GM19239 (cell line): ENCODE measurements at regions not wholly inside any gene's neighbourhood (a gene's known extent, or its start where the extent isn't known, plus 50 kb on each side); places are given as distances from the start of the nearest gene placed in this dataset.
"Not testable (repeated sequence)": the region's sequence is repeated elsewhere in the genome, so short reads cannot be mapped to it uniquely, and the experiment has no call there.

Experiments used
- DNase-seq: peaks from one replicate; pipeline ENCODE4 v3.0.0; 2011; ENCODE audit warnings: low spot score; ENCODE audit not compliant: insufficient read length
- FAIRE-seq: peaks from 2 replicates; lab custom pipeline; 2011; peaks lifted over from hg19 to GRCh38; lab: Jason Lieb, UNC

DNA sequence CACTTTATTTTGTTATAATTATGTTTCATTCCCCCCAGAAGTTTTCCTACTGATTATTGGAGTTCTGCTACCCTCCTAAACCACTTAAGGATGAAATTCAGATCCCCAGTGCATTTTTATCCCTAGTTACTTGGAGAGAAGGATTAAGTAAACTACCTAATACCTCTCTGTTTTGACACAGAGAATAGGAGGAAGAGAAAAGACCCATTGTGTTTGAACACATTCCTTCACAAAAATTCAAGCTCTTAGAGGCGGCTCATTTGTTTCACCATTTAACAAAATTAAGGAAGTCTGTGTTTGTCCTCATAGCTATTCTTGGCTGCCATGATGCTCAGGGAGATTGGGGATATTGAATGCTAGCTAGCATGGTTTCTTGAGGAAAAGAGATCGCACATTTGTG is 492.6 kb downstream of the EBF1 start:
- FAIRE-seq (no peak), DNase-seq (no peak)

DNA sequence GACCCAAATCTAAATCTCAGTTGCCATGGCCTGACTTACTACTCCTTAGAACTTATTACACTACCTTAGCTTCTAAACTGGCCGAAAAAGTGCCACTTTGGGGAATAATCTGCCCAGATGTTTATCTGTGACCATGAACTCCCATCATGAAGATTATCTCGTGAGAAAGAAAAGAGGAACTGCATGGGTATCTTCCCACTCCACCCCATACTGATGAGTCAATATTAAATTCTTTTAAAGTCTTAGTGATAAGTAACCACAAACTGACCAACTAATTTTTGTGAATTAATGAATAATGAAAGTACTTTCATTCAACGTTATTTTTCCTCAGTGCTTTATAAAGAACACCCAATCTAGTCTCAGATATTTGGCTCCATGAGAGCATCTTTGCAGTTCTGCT is 493.5 kb downstream of the EBF1 start:
- FAIRE-seq (no peak), DNase-seq (no peak)

DNA sequence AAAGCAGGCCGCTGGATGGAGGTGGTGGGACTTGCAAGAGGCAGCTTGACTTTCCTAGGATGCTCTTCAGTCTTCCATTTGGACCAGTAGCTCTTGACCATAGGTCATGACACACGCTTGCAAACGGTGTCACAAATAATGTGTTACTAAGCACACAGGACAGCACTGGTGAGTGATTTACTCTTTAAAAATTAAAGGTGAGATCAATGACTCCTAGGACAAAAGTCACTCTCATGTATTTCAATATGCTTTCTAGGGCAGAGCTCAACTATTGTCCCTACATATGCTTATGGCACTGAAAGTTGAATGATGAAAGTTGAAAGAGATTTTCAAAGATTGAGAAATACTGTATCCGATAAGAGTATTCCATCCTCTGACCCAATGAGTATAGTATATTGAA is 496.7 kb downstream of the EBF1 start:
- FAIRE-seq = no peak
- no peak for DNase-seq

GRCh38 chr5:158601118-158601517 is 498.6 kb downstream of the EBF1 start:
- DNase-seq (no peak), FAIRE-seq (no peak)

DNA sequence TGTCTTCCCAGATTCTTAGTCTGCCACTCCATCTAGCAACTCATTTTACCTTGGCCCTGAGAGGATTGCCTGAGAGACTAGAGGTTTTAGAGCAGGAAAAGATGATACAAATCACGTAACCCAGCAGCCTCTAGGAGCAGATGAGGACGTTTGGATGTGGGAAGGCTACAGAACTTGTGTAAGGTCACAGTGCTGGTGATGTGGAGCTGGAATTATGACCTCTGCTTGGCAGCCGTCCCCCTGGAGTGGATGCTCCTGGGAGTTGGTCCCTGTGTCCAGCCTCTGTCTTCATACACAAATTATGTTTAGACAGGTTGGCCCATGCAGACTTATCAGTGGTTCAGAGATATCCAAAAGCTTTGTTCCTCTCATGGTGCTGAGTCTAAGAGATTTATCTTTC is 499.0 kb downstream of the EBF1 start:
- DNase-seq = no peak
- FAIRE-seq = no peak

DNA sequence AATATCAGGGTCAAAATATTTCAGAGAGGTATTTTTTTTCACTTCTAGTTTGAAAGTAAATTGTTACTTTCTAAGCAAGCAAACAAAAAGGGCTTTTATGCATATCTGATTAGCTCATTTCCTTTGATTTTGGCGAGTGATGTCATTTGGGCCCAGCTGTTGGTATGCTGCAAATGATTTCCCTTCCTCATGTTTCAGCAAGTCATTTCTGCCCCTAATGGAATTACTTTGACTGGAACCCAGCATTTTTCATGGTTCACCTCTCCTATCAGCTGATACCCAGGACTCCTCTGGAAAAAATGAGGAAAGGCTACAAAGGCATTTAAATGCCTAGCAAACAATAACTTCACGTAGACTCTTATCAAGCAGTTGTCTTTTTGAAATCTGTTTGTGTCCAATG is 500.6 kb downstream of the EBF1 start:
- FAIRE-seq = no peak
- DNase-seq = no peak

DNA sequence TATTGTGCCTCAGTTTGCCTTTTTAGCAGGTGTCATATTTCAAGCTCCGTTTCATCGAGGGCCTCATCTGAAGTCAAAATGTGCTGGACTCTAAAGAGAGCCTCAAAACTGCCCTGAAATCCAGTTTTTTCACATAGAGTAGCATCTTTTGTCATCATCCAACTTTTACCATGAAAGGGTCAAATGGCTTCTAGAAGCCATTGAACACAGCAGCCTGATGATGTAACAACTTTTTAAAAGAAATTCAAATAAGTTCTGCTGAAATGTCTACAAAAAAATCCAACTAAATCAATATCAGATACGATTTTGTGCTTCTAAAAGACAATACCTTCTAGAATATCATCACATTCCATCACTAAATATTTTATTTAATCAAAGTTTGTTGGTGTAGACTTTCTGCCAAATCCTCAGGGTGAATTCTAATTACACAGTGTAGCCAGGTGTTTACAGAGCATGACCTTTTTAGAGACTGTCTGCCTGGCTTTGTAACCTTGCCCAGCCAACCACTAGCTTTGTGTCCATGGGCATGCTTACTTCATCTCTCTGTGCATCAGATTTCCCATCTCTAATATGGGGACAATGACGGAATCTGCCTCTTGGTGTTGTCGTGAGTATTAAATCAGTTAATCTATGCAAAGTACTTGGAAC is 505.0 kb downstream of the EBF1 start:
- no peak for DNase-seq
- FAIRE-seq = no peak

- FAIRE-seq = no peak
- no peak for DNase-seq
These were observed 505.8 kb downstream of the EBF1 start for GRCh38 chr5:158593925-158594324.

DNA sequence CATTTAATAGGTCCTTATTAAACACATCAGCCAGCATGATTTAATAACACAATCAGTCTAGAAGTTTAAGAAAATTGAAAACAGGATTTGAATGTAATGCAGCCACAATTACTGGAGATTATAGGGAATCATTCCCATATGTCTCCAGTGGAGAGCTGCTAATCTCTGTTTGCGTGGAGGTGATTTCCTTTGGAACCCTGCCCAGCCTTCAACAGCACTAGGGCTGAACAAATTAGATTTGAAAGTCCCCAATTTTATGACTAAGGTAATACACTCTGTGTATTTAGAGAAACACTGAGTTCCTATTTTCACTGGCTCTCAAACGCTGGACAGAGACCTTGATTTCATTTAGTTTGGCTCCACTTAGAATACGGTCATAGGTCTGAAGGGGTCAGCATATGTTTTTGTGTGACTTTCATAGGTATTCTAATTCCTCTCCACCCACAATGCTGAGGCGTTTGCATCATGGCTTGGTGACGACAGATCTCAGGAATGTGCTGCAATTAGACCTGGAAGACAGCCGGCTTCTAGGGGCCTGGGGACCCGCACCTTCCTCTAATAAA is 508.3 kb downstream of the EBF1 start:
- FAIRE-seq = no peak
- DNase-seq = no peak

GRCh38 chr5:158590746-158591300 is 508.9 kb downstream of the EBF1 start:
- no peak for DNase-seq
- FAIRE-seq = no peak

DNA sequence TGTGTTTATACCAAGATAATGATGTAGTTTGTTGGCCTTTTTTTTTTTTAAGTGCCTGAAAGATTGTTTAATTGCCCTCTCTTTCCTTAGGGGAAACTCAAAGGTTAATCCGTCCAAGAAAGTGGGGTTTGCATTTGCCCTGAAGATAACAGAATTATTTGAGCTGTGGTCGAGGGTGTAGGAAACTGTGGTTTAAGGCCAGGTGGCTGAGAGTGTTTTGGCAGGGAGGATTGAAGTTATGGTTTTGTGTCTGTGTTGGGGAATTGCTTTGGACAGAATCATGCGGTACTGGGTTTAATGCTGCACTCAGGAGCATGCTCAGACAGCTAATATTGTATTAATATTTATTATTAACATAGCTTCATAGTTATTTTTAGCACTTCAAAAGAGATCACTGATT is 509.8 kb downstream of the EBF1 start:
- FAIRE-seq (no peak), DNase-seq (no peak)

GRCh38 chr5:158588617-158589016 is 511.1 kb downstream of the EBF1 start:
- DNase-seq (no peak), FAIRE-seq (no peak)

- FAIRE-seq (no peak), DNase-seq (no peak)
These were observed 513.7 kb downstream of the EBF1 start for GRCh38 chr5:158586054-158586453.

GRCh38 chr5:158582669-158583068 is 517.0 kb downstream of the EBF1 start:
- not testable (repeated sequence) for FAIRE-seq, DNase-seq

DNA sequence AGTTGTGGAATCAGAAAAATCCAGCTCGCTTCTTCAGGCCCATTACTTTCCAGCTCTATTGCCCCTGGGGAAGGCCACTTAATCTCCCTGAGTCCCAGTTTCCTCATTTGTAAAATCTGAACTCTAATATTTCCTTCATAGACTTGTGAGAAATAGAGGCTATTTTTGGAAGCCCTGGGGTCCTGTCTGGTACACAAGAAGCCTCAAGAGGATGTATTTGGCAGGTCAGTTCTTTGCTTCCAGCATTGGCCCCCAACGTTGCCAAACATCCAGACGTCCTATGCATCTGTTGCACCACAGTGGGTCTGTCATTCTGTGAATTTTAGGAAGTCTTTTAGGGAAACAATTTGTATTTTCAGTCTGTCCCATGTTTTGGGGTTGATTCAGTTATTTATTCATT is 525.9 kb downstream of the EBF1 start:
- no peak for FAIRE-seq
- DNase-seq = no peak

GRCh38 chr5:158570502-158570901 is 529.2 kb downstream of the EBF1 start:
- DNase-seq (no peak), FAIRE-seq (no peak)

GRCh38 chr5:158569534-158569933 is 530.2 kb downstream of the EBF1 start:
- no peak for DNase-seq
- no peak for FAIRE-seq

DNA sequence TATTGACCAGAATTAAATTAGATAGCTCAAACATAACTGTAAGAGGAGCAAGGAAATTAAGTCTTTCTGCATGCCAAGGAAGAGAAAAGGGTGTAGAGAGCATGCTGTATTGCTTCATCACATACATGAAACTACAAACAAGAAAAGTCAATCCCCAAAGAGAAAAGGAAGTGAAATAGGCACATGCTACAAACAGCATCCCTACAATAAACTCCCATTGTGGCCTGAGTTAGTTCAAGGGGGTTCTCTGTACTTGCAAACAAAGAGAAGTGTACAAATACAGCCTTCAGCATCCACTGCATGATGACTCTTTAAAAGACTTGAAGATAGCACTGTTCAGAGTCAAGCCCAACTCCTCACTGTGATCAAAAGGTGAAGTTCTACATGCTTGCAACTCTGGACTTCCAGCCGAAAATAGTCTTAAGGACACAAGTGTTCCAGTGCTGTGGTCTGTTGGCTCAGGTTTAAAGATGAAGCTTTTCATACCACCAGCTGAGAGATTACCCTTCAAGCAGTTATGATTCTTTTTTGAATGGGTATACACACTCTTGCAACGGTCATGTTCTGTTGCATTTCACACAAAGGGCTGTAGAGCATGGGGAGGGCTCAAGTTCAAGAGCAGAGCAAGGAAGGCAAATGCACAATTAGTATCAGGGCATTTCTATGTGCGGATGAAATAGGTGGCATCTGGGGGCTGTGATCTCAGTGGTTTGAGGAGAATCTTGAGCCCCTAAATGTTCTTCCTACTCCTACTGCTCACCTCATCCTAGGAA is 534.5 kb downstream of the EBF1 start:
- DNase-seq (no peak), FAIRE-seq (peak; percentile 68)

- no peak for FAIRE-seq
These were observed 535.8 kb downstream of the EBF1 start for GRCh38 chr5:158563760-158564390.

DNA sequence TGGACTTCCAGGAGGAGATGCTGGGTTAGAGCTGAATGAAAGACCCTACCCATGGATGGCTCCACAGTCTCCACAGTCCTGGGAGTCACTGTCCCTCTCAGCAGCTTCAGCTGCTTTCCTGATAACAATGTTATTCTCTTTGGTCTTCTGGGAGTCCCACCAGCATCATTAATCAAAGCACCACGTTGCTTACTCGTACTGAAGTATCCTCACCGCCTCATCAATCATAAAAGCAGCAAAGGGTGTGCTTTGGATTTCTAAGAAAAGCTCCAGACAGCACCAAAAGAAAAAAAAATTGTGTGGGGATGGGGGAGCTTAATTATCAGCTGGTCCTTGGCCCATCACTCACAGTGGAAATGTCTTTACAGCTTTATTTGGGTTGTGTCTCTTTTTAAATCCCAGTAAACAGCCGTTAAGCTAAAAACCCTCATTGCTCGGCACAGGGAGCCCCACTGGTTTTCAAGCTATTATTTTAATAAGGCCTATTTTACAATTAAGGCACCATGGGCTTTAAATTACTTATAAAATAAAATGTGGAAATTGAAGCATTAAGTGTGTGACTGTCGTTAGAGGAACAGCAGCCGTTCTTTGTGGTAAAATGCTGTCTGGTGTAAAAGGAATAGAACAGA is 538.0 kb downstream of the EBF1 start:
- DNase-seq (no peak), FAIRE-seq (no peak)

More at GRCh38 chr5:158563760-158564390, 535.8 kb downstream of the EBF1 start:
- no peak for DNase-seq
